ENCODE measurements at regions not wholly inside any gene's neighbourhood (a gene's known extent, or its start where the extent isn't known, plus 50 kb on each side); places are given as distances from the start of the nearest gene placed in this dataset.
"Not testable (repeated sequence)": the region's sequence is repeated elsewhere in the genome, so short reads cannot be mapped to it uniquely, and the experiment has no call there.

- H3K79me2 ChIP-seq (ENCODE audit: control insufficient read depth, insufficient read depth, low read length): no peaks in the 10 kb centered on the region
- dilution Hi-C loops (cut with MboI; ENCODE audit: extremely low pct_ligation_motif_present, low sequenced_read_pairs): no loop called here
- no peak for DNase-seq (ENCODE audit: low read depth, low spot score)
- TF ChIP-seq CTCF (optimal IDR thresholded peaks at IDR 0.05 in 1 of 3, IDR thresholded peaks at IDR 0.05 in 1 of 3, conservative IDR thresholded peaks at IDR 0.05 in 1 of 3; ENCODE audit: extremely low read depth in 1 of 3, insufficient read depth in 2 of 3, low read length in 3 of 3) (no peak), EZH2 (IDR thresholded peaks at IDR 0.05; ENCODE audit: low read length) (no peak)
- no peaks in the 10 kb centered on the region for H3K36me3 ChIP-seq (ENCODE audit: control insufficient read depth in 2 of 2, extremely low read depth in 1 of 2, insufficient read depth in 2 of 2, low read length in 2 of 2)
- H3K27ac ChIP-seq (ENCODE audit: control insufficient read depth, insufficient read depth, low read length): no peak overlapping the region
- H3K27me3 ChIP-seq (ENCODE audit: control insufficient read depth, extremely low read depth, insufficient read depth, low read length): no peaks in the 10 kb centered on the region
- no peak overlapping the region for H3K4me3 ChIP-seq (ENCODE audit: control insufficient read depth in 2 of 3, extremely low read depth in 1 of 3, insufficient read depth in 2 of 3, low read depth in 1 of 3, low read length in 3 of 3)
- H4K20me1 ChIP-seq (ENCODE audit: control insufficient read depth, extremely low read depth, insufficient read depth, low read length): no peaks in the 10 kb centered on the region
- no peak overlapping the region for H2AFZ ChIP-seq (ENCODE audit: control insufficient read depth, low read length)
- H3K9me1 ChIP-seq (ENCODE audit: control insufficient read depth, extremely low read depth, insufficient read depth, low read length): no peaks in the 10 kb centered on the region
- H3K4me1 ChIP-seq (ENCODE audit: control insufficient read depth, extremely low read depth, insufficient read depth, low read length): no peaks in the 10 kb centered on the region
- FAIRE-seq: no peak
- no peak overlapping the region for H3K4me2 ChIP-seq (ENCODE audit: control insufficient read depth, extremely low read depth, insufficient read depth, low read depth, low read length)
- H3K9me3 ChIP-seq (ENCODE audit: control insufficient read depth, low read depth, low read length): no peaks in the 10 kb centered on the region
- no peak overlapping the region for H3K9ac ChIP-seq (ENCODE audit: control insufficient read depth, extremely low read depth, insufficient read depth, low read length)
Observed at GRCh38 chr5:116872486-116872885, 297.9 kb upstream of the SEMA6A start.

GRCh38 chr5:116867825-116868224 lies 293.2 kb upstream of the SEMA6A start:
- H2AFZ ChIP-seq (ENCODE audit: control insufficient read depth, low read length); FAIRE-seq; H3K9ac ChIP-seq (ENCODE audit: control insufficient read depth, extremely low read depth, insufficient read depth, low read length); H3K9me1 ChIP-seq (ENCODE audit: control insufficient read depth, extremely low read depth, insufficient read depth, low read length); DNase-seq (ENCODE audit: low read depth, low spot score); H3K4me2 ChIP-seq (ENCODE audit: control insufficient read depth, extremely low read depth, insufficient read depth, low read depth, low read length); H3K4me1 ChIP-seq (ENCODE audit: control insufficient read depth, extremely low read depth, insufficient read depth, low read length); H3K27me3 ChIP-seq (ENCODE audit: control insufficient read depth, extremely low read depth, insufficient read depth, low read length); H4K20me1 ChIP-seq (ENCODE audit: control insufficient read depth, extremely low read depth, insufficient read depth, low read length); H3K9me3 ChIP-seq (ENCODE audit: control insufficient read depth, low read depth, low read length); H3K27ac ChIP-seq (ENCODE audit: control insufficient read depth, insufficient read depth, low read length); H3K36me3 ChIP-seq (ENCODE audit: control insufficient read depth in 2 of 2, extremely low read depth in 1 of 2, insufficient read depth in 2 of 2, low read length in 2 of 2); H3K79me2 ChIP-seq (ENCODE audit: control insufficient read depth, insufficient read depth, low read length); dilution Hi-C loops (cut with MboI; ENCODE audit: extremely low pct_ligation_motif_present, low sequenced_read_pairs); H3K4me3 ChIP-seq (ENCODE audit: control insufficient read depth in 2 of 3, extremely low read depth in 1 of 3, insufficient read depth in 2 of 3, low read depth in 1 of 3, low read length in 3 of 3): not testable (repeated sequence)

- no peaks in the 10 kb centered on the region for H3K9me1 ChIP-seq (ENCODE audit: control insufficient read depth, extremely low read depth, insufficient read depth, low read length)
- H3K36me3 ChIP-seq (ENCODE audit: control insufficient read depth in 2 of 2, extremely low read depth in 1 of 2, insufficient read depth in 2 of 2, low read length in 2 of 2): no peaks in the 10 kb centered on the region
- DNase-seq (ENCODE audit: low read depth, low spot score): no peak
- no peak overlapping the region for H3K4me2 ChIP-seq (ENCODE audit: control insufficient read depth, extremely low read depth, insufficient read depth, low read depth, low read length)
- no peak overlapping the region for H3K4me3 ChIP-seq (ENCODE audit: control insufficient read depth in 2 of 3, extremely low read depth in 1 of 3, insufficient read depth in 2 of 3, low read depth in 1 of 3, low read length in 3 of 3)
- H3K9ac ChIP-seq (ENCODE audit: control insufficient read depth, extremely low read depth, insufficient read depth, low read length): no peak overlapping the region
- no peaks in the 10 kb centered on the region for H3K4me1 ChIP-seq (ENCODE audit: control insufficient read depth, extremely low read depth, insufficient read depth, low read length)
- no peaks in the 10 kb centered on the region for H4K20me1 ChIP-seq (ENCODE audit: control insufficient read depth, extremely low read depth, insufficient read depth, low read length)
- no peaks in the 10 kb centered on the region for H3K27me3 ChIP-seq (ENCODE audit: control insufficient read depth, extremely low read depth, insufficient read depth, low read length)
- no peaks in the 10 kb centered on the region for H3K9me3 ChIP-seq (ENCODE audit: control insufficient read depth, low read depth, low read length)
- no peak overlapping the region for H3K27ac ChIP-seq (ENCODE audit: control insufficient read depth, insufficient read depth, low read length)
- H2AFZ ChIP-seq (ENCODE audit: control insufficient read depth, low read length): no peak overlapping the region
- TF ChIP-seq CTCF (optimal IDR thresholded peaks at IDR 0.05 in 1 of 3, IDR thresholded peaks at IDR 0.05 in 1 of 3, conservative IDR thresholded peaks at IDR 0.05 in 1 of 3; ENCODE audit: extremely low read depth in 1 of 3, insufficient read depth in 2 of 3, low read length in 3 of 3): no peak
- TF ChIP-seq EZH2 (IDR thresholded peaks at IDR 0.05; ENCODE audit: low read length): no peak
- dilution Hi-C loops (cut with MboI; ENCODE audit: extremely low pct_ligation_motif_present, low sequenced_read_pairs): no loop called here
- no peak for FAIRE-seq
- no peaks in the 10 kb centered on the region for H3K79me2 ChIP-seq (ENCODE audit: control insufficient read depth, insufficient read depth, low read length)
Observed at GRCh38 chr5:116865651-116866050, 291.0 kb upstream of the SEMA6A start.

Data from keratinocyte (primary cell).